Stimulated activated naive CD8-positive, alpha-beta T cell treated with anti-CD3 and anti-CD28 coated beads, Interleukin-15, Interleukin-2, amounts not matched to agents 100 U/mL and 50 U/mL, for 24 hours (primary cell): ENCODE measurements at regions not wholly inside any gene's neighbourhood (a gene's known extent, or its start where the extent isn't known, plus 50 kb on each side); places are given as distances from the start of the nearest gene placed in this dataset.

ENCODE experiments used
- ATAC-seq: fragments of 150-1000 bp; cut with Tn5 transposase; one replicate; pipeline ENCODE4 v1.10.0; 2021
- DNase-seq: peaks from one replicate; pipeline ENCODE4 v3.0.0; 2021

DNA sequence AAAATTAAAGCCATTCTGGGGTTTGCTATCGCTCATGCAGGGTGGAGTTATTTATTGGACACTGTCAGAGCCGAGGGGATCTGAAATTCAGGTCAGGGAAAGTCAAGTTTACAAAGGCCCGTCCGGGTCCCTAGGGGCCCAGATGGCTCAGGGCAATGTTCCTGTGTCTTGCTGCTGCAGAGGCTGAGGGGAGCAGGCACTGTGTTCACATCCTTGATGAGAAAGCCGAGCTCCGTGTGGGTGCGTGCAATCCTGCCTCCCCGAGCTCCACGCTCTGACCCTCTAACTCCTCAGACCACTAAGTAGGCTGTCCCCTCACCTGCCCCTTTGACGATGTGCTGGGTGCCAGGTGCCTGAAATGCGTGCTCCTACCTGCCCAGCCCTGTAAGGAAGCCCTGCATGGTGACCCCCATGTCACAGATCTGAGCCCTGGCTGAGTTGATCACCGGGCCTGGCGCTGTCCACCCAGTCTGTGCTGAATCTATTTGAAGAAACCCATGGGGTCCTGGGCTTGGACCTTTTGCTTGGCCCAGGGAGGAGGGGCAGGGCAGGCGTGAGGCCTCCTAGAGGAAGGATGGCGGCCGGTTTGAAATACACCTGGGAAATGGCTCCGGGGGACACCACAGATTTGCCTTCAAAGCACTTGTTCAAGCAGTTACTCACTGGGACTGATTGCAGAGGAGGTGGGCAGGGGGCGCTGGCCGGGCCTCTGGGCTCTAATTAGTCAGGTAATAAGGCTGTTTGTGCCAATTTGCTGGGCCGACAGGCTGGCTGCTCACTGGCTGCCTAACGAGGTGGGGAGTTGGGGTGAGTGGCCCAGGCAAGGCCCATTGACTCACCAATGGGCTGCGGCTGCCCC is 204.3 kb downstream of the KIF26A start:
- no peak for DNase-seq
- ATAC-seq = no peak

DNA sequence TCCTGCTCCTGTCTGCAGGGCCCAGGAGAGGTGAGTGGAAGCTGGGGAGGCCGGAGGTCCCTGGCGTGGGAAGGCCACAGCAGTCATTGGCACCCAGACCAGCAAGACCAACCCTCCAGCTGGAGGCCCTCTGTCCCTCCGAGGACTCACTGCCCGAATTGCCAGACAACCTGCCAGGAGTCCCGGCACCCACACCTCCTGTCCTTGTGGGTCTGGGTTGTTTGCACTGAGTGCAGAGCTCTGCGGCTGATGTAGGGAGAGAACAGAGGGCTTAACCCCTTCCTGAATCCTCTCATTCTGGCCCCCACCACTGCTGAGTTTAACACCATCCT is 204.9 kb downstream of the KIF26A start:
- DNase-seq (no peak), ATAC-seq (no peak)

DNA sequence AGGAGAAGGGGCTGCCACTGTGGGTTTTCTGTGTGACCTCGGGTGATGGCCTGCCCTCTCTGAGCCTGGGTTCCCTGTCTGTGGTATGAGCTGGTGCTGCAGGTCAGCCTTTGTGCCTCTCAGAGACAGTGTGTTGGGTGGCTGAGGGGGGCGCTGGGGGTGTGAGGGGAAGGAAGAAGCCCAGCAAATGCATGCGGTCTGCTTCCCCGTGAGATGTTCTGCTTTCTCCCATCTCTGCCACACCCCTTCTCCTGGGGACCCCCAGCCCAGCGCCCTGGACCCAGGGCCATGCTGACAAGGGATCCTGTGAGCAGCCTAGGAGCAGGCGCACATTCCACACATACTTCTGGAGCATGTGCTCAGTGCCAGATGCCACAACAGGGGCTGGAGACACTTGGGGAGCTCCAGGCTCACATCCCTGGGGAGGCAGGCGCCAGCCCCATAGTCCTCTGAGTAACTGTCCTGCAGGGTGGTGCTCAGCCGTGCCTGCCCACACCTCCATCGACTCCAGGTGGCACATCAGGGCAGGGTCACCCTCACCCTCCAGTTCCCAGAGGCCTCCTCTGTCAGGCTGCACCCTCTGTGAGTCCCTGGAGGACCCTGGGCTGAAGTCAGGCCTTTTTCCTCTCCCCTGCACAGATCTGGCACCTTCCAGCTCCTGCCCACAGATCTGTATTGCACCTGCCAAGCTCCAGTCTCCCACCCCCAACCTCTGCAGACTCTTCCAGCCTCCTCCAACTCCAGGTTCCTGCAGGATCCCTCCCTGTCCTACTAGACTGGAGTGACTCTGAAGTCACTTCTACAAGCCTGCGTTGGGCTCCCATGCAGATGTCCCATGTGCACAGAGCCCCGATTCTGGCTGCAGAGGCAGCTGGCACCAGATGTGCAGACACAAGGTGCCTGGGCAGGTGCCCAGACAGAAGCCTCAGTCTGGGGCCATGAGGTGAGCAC is 205.6 kb downstream of the KIF26A start:
- ATAC-seq (no peak), DNase-seq (no peak)

DNA sequence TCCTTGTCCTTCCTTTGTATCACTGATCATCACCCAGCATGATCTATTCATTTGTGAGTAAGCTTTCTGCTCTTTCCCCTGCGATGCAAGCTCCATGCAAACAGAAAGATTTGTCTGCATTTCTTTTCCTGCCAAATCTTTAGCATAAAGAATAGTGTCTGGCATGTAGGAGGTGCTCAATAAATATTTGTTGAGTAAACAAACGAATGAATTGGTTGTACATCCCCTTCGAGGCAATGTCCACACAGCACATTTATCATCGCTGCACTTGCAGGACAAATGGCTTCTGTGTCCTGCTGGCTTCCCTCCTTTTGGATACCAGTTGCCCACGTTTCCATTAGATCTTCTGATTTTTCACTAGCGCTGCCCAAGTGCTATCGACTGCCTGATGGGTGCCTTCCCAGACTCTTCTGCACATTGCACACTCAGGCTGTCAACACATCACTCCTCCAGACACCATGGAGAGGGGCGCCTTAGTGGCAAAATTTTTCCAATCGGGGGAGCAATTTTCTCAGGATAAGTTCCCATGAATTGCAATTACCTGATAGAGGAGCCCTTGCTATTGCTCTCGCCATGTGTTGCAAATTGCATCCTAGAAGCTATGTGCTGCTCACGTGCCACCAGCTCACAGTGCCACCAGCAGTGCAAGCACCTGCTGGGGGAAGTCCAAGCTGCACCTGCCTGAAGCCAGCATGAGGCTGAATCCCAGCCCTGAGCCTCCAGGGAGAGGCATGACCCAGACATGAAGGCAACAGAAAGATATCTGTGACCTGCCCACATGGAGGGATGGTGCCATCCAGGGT is 206.6 kb downstream of the KIF26A start:
- DNase-seq = no peak
- no peak for ATAC-seq

DNA sequence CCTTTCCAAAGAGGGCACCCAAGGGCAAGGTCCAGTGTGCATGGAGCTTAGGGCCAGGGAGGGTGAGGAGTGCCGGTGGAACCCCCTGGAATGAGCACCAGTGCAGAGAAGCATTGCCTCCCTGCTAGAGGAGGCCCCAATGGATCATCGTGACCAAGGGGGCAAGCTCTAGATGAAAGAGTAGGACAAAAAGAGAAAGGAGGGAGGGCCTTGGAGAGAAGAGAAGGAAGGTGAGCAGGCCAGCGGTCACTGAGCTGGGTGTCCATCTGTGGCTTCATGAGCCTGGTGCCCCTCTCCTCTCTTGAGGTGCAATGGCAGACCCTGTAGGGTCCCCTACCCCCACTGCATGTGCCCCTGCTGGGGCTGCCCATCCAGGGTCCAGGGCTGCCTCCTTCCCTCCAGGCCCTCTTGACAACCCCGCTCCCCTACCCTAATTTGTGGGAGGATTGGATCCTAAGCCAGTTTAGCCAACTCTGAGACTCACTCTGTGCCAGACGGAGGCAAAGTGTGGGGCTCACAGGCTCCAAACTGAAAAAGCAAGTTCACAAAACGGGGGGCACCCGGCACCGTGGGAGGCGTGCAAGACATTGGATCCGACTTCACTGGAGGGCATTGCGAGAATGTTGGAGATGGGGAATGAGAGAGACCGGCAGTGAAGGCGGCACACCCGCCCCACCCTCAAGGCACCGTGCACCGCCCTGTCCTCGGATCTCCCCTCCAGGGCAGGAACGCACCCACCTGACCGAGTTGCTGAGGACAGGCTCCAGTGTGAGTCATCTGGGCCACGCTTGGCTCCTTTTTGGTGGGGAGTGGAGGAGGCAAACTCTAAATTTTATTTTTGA is 207.5 kb downstream of the KIF26A start:
- DNase-seq (no peak), ATAC-seq (no peak)

DNA sequence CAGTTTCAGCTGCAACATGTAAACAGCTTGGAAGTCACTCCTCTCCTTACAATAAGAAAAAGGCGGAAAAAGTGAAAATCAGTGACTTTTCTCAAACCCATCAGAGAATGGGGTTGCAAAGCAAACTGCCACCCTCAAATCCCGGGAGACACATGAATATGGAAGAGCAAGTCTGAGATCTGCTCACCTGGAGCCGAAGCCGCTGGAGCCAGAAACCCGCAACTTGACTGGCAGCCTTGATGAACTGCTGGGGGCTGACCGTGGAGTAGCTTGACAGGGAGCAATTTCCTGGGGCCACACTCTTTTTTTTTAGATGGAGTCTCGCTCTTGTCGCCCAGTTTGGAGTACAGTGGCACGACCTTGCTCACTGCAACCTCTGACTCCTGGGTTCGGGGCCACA is 208.2 kb downstream of the KIF26A start:
- ATAC-seq = no peak
- no peak for DNase-seq

DNA sequence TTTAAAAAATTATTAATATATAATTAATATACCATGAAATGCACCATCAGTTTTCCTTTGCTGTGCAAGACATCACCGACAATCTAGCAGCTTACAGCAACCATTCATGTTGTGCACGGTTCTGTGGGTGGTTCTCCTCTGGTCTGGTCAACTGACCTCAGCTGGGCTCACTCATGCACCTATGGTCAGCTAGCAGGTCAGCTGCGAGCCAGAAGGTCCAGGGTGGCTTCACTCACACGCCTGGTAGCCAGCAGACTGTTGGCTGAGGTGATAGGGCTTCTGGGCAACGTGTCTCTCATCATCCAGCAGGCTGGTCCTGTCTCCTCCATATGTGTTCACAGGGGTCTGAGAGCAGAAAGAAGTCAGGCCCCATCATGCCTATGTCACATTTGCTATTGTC is 210.4 kb downstream of the KIF26A start:
- ATAC-seq (no peak), DNase-seq (no peak)

DNA sequence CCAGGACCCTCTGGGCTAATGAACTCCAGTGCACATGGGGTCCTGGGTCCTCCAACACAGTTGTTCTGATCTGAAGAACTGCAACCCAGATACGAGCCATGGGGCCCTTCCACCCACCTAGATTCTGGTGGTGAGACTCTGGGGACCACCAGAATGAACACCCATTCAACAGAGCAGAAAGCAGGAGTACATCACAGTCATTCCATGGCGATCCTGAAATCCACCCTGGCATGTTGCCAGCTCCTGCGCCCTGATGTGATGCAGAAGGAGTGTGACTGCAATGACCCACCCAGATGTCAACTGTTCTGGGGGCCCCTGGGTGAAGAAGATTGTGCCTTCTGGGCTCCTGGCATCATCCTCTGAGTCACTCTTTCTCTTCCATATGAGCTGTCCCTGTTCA is 211.6 kb downstream of the KIF26A start:
- no peak for ATAC-seq

DNA sequence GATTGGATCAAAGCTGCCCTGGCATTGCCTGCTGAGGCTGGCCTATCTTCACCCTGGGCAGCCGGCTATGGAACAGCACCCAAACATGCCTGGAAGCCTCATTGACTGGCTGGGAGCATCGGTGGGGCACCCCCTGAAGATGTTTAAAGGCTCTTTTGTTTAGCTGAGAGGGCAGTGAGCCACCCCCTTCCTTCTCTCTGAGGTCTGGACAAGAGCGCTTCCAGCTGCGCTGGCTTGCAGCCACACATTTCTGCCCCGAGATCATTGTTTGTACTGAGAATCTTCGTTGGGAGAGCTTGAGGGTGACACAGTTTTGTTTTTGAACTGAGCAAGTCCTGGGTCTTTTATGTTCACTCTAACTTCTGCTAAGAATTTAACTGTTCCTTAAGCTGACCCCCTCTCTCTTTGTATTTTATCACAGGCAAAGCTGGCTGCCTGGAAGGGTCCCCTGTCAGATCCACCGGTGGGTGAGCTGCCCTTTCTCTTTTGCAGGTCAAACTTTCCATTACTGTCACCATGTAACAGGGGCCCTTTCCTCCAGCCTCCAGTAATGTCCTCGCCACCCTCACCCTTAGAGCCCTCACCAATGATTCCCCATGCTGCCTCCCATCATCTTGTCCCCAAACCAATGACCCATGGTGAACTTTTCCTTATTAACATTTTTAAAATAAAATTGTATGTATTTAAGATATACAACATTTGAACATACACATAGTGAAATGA is 212.2 kb downstream of the KIF26A start:
- no peak for DNase-seq
- ATAC-seq = no peak

More for the DNA sequence above, 211.6 kb downstream of the KIF26A start:
- DNase-seq = no peak

DNA sequence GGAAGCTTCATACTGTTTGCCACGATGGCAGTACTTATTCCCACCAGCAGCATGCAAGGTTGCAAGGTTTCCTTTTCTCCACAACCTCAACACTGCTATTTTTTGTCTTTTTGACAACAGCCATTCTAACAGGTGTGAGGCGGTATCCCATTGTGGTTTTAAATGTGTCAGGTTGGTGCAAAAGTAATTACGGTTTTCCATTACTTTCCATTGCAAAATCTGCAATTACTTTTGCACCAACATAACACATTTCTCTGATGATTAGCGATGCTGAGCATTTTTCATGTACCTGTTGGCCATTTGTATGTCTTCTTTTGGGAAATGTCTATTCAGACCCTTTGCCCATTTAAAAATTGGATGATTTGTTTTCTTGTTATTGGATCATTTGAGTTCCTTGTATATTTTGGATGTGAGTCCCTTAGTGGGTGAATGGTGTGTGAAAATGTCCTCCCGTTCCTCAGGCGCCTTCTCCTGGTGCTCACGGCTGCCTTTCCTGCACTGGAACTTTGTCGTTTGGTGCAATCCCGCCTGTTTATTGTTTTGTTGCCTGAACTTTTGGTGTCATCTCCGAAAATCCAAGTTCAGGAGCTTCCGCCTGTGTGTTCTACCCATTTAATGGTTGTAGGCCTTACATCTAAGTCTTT is 213.6 kb downstream of the KIF26A start:
- ATAC-seq (no peak), DNase-seq (no peak)

DNA sequence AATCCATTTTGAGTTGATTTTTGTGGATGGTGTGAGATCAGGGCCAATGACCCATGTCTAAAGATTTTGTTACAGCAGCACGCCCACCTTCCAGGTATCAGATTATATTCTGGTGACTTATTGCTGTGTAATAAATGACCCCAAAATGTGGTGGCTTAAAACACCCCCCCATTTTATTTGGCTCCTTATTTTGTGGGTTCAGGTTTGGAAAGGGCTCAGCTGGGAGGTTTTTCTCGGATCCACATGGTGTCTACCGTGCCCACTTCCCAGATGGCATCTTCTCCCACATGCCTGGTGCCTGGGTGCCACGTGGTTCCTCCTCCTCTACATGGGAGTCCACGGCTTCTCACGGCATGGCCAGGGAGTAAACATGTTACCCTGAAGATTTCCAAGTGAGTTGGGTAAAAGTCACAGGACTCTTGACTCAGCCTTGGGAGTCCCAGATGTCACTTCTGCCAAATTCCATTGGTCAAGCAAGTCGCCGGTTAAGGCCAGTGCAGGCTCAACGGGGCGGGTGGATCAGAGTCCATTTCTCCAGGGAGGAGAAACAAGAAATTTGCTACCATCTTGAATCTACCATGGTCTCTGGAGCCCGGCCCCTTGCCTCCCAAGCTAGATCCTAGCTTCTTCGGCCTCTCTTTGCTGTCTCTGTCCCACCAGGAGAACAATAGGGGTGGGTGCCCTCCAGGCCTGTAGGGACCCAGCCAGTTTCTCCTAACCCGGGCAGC is 214.3 kb downstream of the KIF26A start:
- ATAC-seq (no peak), DNase-seq (no peak)

DNA sequence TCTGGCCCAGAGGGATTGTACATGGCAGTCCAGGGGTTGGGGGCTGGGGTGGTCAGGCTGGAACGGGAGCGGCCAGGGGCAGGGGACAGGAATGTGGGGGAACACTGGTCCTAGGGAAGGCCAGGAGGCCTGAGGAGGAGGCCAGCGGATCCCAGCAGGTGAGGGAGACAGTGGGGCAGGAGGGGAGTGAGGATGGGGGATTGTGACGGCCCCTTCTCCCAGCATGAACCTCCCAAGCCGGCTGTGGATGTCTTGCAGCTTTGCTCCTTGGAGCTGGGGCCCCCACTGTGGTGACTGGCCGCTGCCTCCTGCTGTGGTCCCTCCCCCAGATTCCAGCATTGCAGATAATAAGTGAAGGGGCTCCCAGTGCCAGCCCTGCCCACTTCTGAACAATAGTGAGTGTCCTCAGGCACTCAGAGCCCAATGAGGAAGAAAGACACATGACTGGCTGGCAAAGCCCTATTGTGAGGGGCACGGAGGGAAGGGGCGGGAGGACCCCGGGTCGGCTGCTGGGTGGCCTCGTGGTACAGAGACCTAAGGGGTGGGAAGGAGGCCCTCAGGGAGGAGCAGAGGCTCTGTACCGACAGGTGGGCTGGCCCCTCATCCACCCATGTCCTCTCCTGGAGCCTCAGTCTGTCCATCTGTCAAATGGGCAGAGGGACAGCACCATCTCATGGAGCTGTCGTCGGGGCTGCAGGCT is 215.0 kb downstream of the KIF26A start:
- no peak for ATAC-seq

DNA sequence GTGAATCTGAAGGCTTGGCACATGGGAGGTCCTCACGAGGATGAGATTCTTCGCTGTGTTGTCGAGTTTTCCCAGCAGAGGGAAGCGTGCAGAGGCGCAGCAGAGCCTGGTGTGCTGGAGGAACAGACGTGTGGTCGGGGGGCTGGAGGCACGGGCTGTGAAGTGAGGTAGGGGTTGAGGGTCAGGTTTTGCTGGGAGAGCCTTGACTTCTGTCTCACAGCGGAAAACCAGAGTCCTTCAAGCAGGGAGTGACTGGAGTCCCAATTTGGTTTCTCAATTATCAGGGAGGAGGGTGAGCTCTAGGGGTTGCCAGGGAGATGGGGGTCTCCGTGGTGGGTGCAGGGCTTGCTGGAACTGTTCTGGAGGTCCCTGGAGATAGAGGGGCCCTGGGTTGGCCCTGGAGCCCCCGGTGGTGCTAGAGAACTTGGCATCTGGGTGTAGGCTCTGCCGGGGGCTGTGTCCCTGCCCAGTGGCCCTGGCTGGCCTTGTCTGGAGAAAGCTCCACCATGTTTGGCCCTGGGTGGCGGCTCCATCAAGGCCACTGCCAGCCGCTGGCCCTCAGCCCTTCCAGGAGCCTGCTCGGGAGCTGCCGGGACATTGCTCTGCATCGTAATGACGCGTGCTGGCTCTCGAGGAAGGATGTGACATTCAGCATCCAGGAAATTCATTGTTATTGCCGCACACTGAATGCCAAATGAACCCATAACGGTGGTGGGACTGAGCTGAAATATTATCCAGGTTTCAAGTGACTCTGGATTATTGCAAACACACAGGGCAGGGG is 215.7 kb downstream of the KIF26A start:
- DNase-seq = no peak
- no peak for ATAC-seq

More for the DNA sequence above, 215.0 kb downstream of the KIF26A start:
- no peak for DNase-seq

DNA sequence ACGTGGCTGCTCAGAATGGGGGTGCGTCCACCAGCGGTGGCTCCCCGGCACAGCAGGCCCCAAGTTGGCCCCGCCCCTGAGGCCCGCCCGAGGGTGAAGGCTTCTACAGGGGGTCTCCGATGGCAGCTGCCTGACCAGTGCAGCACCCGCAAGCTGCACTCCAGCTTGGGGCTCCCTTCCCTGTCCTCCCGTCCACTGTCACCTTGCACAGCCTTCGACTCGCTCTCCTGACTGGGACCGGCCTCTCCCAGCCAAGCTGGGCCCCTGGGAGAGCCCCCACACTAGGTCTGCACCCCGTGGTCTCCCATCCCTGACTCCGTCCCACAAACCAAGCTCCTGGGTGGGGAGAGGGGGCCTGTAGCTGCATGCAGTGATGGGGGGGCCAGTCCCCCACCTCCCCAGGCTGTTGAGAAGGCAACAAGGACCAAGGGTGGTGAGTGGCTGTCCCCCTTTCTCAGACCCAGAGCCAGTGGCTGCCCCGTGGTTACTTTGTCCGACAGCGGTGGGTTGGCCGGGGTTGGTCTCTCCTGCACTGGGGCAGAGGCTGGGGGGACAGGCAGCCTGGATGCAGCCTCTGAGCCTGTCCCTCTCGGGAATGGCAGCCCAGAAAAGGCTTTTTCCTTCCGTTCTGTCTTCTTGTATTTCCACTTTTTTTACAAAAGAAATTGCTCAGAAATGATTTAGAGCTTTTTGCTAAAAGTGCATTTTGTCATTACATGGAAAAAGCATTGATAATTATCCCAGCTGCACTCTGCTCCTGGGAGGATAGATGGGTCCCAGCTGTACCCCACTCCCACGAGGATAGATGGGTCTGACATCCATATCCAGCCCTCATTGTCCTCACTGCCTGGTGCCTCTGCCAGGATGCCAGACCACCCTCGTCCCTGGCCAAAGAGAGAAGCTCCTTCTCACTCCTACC is 217.0 kb downstream of the KIF26A start:
- ATAC-seq (no peak), DNase-seq (no peak)

DNA sequence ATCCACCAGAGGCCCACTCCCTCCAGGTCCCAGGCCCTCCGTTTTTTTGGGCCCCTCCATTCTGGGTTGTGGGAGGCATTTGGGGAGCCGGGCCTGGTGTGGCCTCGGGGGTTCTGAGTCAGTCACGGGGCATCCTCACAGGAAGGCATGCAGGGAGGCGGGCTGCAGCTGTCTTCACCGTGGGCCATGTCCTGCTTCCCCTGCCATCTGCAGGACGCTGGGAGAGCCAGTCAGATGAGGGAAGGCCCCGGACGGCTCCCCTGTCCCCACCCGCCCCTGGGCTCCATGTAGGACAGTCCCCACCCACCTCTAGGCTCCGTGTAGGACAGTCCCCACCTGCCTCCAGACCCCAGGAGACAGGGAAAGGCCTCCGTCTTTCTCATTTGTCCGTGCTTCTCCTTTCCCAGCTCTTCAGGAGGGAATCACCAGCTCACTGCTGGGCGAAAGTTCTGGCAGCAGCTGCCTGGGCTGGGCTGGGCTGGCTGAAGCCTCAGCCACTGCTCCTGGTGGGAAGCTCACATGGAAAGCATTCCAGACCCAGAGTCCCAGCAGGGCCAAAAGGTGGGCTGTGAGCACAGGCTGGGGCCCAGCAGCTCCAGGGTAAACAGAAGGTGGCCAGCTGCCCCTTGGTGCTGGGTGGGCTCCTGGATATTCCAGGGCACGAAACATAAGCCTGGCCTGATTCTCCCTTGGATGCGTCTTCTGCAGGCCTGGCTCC is 217.8 kb downstream of the KIF26A start:
- ATAC-seq (no peak), DNase-seq (no peak)
